ENCODE measurements at regions not wholly inside any gene's neighbourhood (a gene's known extent, or its start where the extent isn't known, plus 50 kb on each side); places are given as distances from the start of the nearest gene placed in this dataset.

DNA sequence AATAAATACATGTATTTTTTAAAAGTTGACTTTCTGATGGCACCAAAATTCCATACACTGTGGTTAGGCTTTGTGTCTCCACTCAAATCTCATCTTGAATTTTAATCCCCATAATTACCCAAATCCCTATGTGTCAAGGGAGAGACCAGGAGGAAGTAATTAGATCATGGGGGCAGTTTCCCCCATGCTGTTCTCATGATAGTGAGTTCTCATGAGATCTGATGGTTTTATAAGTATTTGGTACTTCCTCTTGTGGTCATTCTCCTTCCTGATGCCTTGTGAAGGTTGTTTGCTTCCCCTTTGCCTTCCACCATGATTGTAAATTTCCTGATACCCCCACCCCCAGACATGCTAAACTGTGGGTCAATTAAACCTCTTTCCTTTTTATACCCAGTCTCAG, 1218.4 kb upstream of the PRMT6 start:
- Histone ChIP-seq H3K27me3 (ENCODE audit: insufficient read depth, low read length, poor library complexity, severe bottlenecking) (no peaks in the 10 kb centered on the region), H3F3A (ENCODE audit: low read depth) (no peaks in the 10 kb centered on the region), H3K9ac (ENCODE audit: low read depth, low read length, poor library complexity, severe bottlenecking) (no peak overlapping the region), H3K4me1 (ENCODE audit: insufficient read depth, low read length, poor library complexity, severe bottlenecking) (no peaks in the 10 kb centered on the region), H3K4me3 (ENCODE audit: low read length, poor library complexity, severe bottlenecking) (no peak overlapping the region), H4K20me1 (ENCODE audit: insufficient read depth, low read length, poor library complexity, severe bottlenecking) (no peaks in the 10 kb centered on the region), H3K79me2 (ENCODE audit: insufficient read depth, low read length) (no peaks in the 10 kb centered on the region), H3K9me2 (replicated peaks; ENCODE audit: low read depth, low read length) (no peaks in the 10 kb centered on the region), H3K4me2 (ENCODE audit: low read depth, low read length, poor library complexity, severe bottlenecking) (no peak overlapping the region), H3K9me3 (ENCODE audit: insufficient read depth, low read depth, low read length) (no peaks in the 10 kb centered on the region), H2AFZ (ENCODE audit: low read length) (no peak overlapping the region), H3K36me3 (ENCODE audit: insufficient read depth, low read length) (no peaks in the 10 kb centered on the region)
- TF ChIP-seq, protein P1, sequence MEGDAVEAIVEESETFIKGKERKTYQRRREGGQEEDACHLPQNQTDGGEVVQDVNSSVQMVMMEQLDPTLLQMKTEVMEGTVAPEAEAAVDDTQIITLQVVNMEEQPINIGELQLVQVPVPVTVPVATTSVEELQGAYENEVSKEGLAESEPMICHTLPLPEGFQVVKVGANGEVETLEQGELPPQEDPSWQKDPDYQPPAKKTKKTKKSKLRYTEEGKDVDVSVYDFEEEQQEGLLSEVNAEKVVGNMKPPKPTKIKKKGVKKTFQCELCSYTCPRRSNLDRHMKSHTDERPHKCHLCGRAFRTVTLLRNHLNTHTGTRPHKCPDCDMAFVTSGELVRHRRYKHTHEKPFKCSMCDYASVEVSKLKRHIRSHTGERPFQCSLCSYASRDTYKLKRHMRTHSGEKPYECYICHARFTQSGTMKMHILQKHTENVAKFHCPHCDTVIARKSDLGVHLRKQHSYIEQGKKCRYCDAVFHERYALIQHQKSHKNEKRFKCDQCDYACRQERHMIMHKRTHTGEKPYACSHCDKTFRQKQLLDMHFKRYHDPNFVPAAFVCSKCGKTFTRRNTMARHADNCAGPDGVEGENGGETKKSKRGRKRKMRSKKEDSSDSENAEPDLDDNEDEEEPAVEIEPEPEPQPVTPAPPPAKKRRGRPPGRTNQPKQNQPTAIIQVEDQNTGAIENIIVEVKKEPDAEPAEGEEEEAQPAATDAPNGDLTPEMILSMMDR (conservative IDR thresholded peaks at IDR 0.05; ENCODE audit: low read length), result no peak
- no peak for TF ChIP-seq EZH2phosphoT487 (IDR thresholded peaks at IDR 0.05; ENCODE audit: borderline replicate concordance)

DNA sequence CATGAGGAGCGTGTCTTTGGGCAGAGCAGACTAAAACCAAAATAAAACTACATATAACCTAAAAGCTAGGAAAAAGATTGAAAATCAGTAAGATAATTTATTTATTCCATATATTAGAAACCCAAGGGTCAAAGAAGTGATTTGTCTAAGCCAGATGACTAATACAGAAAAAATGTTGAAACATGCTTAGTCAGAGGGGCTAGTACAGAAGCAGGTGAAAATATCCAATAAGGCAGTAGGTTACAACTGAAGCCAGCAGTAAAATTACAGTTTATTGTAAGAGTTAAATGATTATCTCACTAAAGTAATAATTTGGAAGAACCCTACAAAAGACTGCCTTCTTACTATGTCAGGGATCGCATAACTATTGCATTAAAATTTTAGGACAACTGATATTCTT, 1190.9 kb upstream of the PRMT6 start:
- Histone ChIP-seq H3K4me2 (ENCODE audit: low read depth, low read length, poor library complexity, severe bottlenecking) (no peak overlapping the region), H4K20me1 (ENCODE audit: insufficient read depth, low read length, poor library complexity, severe bottlenecking) (no peaks in the 10 kb centered on the region), H3K36me3 (ENCODE audit: insufficient read depth, low read length) (no peaks in the 10 kb centered on the region), H2AFZ (ENCODE audit: low read length) (no peak overlapping the region), H3K9me3 (ENCODE audit: insufficient read depth, low read depth, low read length) (no peaks in the 10 kb centered on the region), H3K9ac (ENCODE audit: low read depth, low read length, poor library complexity, severe bottlenecking) (no peak overlapping the region), H3F3A (ENCODE audit: low read depth) (no peaks in the 10 kb centered on the region), H3K79me2 (ENCODE audit: insufficient read depth, low read length) (no peaks in the 10 kb centered on the region), H3K9me2 (replicated peaks; ENCODE audit: low read depth, low read length) (no peaks in the 10 kb centered on the region), H3K4me1 (ENCODE audit: insufficient read depth, low read length, poor library complexity, severe bottlenecking) (no peaks in the 10 kb centered on the region), H3K4me3 (ENCODE audit: low read length, poor library complexity, severe bottlenecking) (no peak overlapping the region), H3K27me3 (ENCODE audit: insufficient read depth, low read length, poor library complexity, severe bottlenecking) (no peaks in the 10 kb centered on the region)
- TF ChIP-seq, protein P1 (conservative IDR thresholded peaks at IDR 0.05; ENCODE audit: low read length), result no peak
- no peak for TF ChIP-seq EZH2phosphoT487 (IDR thresholded peaks at IDR 0.05; ENCODE audit: borderline replicate concordance)

DNA sequence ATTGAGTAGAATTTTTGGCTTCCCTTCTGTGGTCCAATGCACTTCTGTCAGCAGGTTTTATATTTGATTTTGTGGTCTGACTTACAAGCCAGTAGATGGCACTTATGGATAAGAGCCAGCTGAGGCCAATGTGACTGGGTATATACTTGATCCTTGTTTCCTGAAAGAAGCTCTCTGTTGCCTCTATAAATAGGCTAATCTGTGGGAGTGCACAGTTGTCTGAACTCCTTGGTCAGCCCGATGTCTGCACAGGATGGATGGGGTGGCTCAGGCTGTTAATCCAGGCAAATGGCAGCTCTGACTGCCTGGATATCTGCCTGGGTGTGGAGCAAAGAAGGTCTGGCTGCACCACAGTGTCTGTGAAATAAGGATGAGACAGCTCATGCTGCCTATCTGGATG, 1183.7 kb upstream of the PRMT6 start:
- no peak overlapping the region for H3K4me2 ChIP-seq (ENCODE audit: low read depth, low read length, poor library complexity, severe bottlenecking)

More for the DNA sequence above, 1183.7 kb upstream of the PRMT6 start:
- Histone ChIP-seq H3K79me2 (ENCODE audit: insufficient read depth, low read length) (no peaks in the 10 kb centered on the region), H2AFZ (ENCODE audit: low read length) (no peak overlapping the region), H3K36me3 (ENCODE audit: insufficient read depth, low read length) (no peaks in the 10 kb centered on the region), H3K27me3 (ENCODE audit: insufficient read depth, low read length, poor library complexity, severe bottlenecking) (no peaks in the 10 kb centered on the region), H3K4me1 (ENCODE audit: insufficient read depth, low read length, poor library complexity, severe bottlenecking) (no peaks in the 10 kb centered on the region), H3F3A (ENCODE audit: low read depth) (no peaks in the 10 kb centered on the region), H3K4me3 (ENCODE audit: low read length, poor library complexity, severe bottlenecking) (no peak overlapping the region), H3K9ac (ENCODE audit: low read depth, low read length, poor library complexity, severe bottlenecking) (no peak overlapping the region), H3K9me2 (replicated peaks; ENCODE audit: low read depth, low read length) (no peaks in the 10 kb centered on the region), H4K20me1 (ENCODE audit: insufficient read depth, low read length, poor library complexity, severe bottlenecking) (no peaks in the 10 kb centered on the region), H3K9me3 (ENCODE audit: insufficient read depth, low read depth, low read length) (no peaks in the 10 kb centered on the region)
- no peak for TF ChIP-seq EZH2phosphoT487 (IDR thresholded peaks at IDR 0.05; ENCODE audit: borderline replicate concordance)
- TF ChIP-seq, protein P1 (conservative IDR thresholded peaks at IDR 0.05; ENCODE audit: low read length), result no peak
